ENCODE measurements at regions not wholly inside any gene's neighbourhood (a gene's known extent, or its start where the extent isn't known, plus 50 kb on each side); places are given as distances from the start of the nearest gene placed in this dataset.

DNA sequence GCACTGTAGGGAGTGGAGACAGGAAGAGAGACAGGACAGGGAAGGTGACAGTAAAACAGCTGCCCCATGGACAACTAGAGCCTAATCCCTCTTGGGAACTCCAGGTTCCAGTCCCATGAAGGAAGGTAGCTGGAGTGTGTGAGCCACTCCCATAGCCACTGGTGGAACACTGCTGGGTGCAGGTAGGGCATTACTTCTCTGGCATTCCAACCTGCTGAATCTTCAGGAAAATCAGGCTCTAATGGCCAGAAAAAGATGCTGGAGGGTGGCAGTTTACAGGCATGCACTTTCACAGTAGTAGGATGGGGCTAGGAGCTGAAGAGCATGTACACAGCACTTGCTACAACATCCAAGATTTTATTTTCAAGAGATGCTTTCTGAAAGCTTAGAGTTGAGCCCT, 259.4 kb downstream of the AUH start:
- DNase-seq: no peak

- no peak for DNase-seq
These were observed 257.8 kb downstream of the AUH start for GRCh38 chr9:91103931-91104330.

DNA sequence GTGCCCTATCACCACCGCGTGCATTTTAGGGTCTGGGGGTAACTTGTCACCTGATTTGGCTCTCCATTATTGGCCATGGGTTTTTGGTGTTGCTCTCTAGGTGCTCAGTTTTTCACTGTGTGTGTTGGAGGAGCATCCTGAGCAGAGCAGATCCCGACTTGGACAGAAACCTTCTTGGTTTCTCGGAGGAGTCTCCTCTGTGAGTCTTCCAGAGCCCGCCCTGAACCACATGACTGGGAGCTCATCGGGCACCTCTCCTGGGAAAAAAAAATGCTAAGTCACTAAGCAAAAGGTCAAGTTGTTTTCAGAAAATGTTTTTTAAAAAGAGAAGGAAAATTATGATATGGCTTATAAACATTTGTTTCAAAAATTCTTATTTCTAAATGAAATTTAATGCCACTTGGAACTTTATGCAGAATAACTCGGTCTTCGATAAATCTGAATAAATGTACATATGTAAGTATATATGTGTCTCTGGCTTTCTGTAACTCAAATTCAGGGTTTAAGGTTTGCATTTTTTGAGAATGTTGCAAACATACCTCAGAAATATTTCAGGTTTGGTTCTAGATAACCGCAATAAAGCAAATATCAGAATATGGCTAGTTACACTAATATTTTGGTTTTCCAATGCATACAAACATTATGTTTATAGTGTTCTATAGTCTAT, 255.2 kb downstream of the AUH start:
- DNase-seq: no peak

GRCh38 chr9:91111226-91111625, 250.5 kb downstream of the AUH start:
- DNase-seq: no peak

GRCh38 chr9:91111876-91112275, 249.8 kb downstream of the AUH start:
- DNase-seq: no peak

GRCh38 chr9:91113016-91113415, 248.7 kb downstream of the AUH start:
- DNase-seq: no peak

GRCh38 chr9:91114450-91114849, 247.3 kb downstream of the AUH start:
- no peak for DNase-seq

- no peak for DNase-seq
These were observed 245.5 kb downstream of the AUH start for GRCh38 chr9:91116211-91116610.

DNA sequence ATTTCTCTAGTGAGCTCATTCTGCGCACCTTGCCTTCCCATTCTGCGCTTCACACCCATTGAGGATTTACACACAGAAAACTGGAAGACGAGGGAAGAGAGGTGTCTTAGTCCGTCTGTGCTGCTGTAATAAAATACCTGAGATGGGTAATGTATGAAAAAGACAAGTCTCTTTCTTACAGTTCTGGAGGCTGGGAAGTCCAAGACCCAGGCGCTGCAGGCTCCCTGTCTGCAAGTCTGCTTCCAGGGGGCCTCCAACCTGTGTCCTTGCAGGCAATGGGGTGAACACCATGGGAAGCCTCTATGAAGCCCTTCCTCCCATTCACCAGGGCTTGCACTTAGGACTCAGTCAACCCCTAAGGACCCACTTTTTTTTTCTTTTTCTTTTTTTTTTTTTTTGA, 245.0 kb downstream of the AUH start:
- no peak for DNase-seq

- DNase-seq: no peak
These were observed 244.2 kb downstream of the AUH start for GRCh38 chr9:91117474-91117891.

DNA sequence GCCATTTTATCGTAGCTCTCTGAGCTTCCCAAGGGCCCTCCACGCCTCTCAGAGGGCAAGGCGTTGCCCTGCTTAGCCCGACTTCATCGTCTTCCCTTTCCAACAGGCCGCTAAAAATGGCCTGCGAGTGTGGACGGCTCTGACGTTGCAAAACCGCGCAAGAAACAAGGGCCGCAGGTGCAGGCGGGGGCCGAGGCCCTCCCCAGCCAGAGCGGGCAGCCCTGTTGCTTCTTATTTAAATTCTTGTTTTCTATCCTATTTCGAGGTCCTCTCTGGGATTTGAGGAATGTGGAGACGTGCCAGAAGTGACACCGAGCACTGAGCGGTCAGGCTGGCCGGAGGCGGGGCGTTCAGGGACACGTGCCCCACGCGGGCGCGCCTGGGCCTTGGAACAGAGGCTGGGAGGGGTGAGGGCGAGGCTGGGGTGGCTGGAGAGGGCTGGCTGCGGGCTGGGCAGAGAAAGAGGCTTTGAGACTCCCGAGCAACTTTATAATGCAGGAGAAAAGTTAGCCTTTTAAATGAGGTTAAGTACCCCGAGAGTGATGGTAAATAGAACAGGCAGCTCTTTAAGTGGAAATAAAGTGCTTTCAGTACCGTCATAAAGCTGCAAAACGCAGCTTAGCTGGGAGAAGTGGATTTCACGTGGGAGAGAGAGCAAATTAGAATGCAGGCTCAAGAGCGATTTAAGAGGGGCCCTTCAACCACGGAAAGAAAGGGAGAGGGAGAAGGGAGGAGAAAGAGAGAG, 243.6 kb downstream of the AUH start:
- DNase-seq: peak in 1 of 2 donors; percentile 39

DNA sequence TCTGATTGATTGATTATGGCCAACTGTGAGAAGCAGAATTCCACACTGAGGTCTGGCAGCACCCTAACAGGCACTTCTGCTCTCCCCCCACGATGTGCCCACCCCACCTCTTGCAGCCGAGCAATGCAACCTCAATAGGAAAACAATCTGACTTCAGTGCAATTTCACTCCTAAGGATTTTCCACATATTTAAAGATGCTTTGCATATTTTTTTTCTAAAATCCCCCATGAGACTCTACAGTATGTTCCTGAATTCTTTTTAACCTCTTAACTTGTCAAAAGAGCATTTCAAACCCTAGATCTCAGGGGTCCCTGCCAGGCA, 243.1 kb downstream of the AUH start:
- no peak for DNase-seq

DNA sequence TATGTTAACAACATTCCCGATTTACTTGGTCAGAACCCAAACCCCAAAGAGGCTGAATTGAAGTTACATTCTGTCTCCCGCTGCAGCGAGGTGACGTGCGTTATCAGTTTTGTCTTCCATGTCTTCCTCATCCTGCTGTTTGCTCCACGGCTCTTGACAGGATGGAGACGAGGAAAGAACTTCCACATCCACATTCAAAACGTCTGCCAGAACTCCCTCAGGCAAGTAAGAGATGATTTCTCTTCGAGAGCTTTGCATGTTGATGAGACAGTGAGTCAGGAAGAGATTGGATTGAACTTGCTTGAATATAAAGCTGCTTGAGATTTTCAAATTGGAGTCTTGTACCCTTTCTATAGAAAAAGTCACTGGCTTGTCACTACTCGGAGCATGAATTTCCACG, 242.6 kb downstream of the AUH start:
- no peak for DNase-seq

DNA sequence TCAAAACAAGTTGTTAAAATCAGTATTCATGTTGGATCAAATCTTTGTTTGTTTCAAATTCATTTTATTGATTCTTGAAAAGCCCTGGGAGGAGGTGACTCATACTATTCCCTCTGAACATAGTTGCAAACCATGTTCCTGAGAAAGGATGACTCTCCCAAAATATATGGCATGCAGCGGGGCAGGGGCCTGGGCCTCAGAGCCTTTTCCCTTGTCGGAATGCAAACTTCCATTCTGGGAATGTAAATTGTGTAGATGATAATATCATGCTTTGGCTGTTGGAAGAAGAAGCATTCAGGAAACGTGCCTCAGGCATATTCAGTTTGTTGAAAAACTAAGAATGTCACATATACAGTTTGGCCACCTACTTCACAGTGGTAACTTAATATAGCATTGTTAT, 242.0 kb downstream of the AUH start:
- DNase-seq: no peak

DNA sequence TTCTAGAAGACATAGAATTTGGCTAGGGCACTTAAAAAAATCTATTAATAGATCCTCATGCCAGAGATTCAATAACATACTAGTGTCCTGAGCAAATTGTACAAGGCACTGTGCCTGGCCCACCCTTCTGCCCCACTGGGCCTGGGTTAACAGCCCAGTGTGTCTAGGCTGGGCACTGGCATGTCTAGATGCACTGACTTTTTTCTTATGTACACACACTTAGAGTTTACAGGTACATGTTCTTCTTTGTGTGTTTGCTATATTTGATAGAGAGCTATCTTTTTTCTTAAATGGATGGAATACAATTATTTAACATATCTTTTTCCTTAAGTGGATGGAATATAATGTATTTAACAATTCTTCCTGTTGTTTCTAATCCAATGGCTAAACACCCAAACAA, 241.5 kb downstream of the AUH start:
- DNase-seq: no peak

DNA sequence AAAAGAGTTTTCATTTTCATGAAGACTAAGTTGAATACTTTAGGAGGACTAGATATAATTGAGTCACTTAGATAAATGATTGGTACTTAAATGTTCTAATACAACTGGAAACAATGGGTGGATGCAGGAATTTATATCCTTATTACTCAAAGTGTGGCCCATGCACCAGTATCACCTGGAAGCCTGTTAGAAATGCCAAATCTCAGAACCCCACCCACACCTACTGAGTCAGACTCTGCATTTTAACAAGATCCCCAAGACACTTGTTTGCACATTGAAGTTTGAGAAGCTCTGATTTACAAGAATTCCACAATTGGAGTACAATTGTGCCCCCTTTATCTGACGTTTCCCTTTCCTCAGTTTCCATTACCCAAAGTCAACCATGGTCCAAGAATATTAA, 239.0 kb downstream of the AUH start:
- no peak for DNase-seq

DNA sequence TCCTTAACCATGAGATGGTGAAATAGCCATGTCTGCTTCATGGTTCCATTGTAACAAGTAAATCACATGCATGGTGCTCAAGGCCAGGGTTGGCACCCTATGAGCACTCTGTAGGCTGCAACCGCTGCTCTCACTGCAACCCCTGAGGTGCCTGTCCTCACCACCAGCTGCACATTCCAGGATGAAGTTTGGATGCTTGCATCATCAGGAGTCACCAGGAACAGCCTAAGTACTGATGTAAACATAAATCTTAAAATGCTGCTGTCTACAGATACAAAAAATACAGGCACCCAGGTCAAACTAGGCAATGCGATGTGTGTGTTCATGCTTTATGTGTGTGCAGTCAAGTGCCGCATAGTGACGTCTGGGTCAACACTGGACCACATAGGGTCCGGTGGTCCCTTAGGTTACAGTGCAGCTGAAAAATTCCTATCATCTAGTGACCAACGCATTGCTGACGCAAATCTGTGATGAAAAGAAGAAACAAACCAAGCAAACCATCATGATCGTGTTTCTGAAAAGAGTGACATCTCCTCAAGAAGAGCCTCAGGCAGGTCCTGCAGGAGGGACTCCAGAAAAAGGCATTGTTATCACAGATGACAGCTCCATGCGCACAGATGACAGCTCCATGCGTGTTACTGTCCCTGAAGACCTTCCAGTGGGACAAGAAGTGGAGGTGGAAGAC, 234.8 kb downstream of the AUH start:
- DNase-seq: no peak

DNA sequence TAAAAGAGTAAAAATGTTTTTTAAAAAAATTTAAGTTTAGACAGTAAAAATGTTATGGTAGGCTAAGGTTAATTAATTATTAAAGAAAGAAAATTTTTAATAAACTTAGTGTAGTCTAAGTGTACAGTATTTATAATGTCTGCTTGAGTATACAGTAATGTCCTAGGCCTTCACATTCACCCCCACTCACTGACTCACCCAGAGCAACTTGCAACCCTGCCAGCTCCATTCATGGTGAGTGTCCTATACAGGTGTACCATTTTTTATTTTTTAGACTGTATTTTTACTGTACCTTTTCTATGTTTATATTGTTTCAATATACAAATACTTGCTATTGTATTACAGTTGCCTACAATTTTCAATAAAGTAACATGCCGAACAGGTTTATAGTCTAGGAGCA, 234.1 kb downstream of the AUH start:
- DNase-seq: no peak

GRCh38 chr9:91130796-91131318, 230.9 kb downstream of the AUH start:
- no peak for DNase-seq

GRCh38 chr9:91131433-91131839, 230.3 kb downstream of the AUH start:
- peak; percentile 39 to 50 for DNase-seq

DNA sequence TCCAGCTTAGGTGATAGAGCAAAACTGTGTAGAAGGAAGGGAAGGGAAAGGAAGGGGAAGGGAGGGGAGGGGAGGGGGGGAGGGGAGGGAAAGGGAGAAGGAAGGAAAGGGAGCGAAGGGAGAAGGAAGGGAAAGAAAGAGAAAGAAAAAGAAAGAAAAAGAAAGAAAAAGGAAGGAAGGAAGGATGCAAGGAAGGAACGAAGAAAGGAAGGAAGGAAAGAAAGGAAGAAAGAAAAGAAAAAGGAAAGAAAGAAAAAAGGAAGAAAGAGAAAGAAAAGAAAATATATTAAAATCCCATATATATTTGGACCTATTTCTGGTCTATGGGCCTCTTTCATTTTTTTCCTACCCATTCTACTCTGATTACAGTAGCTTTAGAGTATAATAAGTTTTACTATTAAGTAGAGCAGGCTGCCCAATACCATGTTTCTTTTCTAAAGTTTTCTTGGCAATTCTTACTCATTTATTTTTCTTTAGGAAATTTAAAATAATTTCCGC, 229.1 kb downstream of the AUH start:
- no peak for DNase-seq

DNA sequence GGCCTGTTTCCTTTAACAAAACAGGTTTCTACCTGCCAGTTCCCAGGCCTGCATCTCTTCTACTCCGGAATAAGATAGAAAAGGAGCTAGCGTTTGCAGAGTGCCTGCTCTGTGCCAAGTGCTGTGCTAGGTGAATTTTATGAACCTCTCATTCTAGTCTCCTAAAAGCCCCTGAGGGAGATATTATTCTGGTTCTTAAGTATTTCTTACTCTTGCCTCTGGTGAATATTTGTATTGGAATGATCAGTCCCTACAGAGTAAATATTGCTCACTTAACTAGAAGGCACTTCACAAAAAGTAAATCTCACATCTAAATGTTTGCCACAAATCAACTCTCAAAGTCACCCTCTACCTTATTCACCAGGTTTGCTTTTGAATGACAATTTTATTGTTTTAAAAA, 227.1 kb downstream of the AUH start:
- no peak for DNase-seq

DNA sequence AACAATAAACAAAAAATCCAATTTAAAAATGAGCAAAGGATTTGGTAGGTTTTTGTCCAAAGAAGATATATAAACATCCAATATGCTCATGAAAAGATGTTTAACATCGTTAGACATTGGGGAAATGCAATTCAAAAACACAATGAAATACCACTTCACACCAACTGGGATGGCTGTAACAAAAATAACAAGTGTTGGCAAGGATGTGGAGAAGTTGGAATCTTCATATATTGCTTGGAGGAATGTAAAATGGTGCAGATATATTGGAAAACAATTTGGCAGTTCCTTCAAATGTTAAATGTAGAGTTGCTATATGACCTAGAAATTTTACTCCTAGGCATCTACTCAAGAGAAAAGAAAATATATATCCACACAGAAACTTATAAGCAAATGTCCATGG, 224.3 kb downstream of the AUH start:
- DNase-seq: no peak

DNA sequence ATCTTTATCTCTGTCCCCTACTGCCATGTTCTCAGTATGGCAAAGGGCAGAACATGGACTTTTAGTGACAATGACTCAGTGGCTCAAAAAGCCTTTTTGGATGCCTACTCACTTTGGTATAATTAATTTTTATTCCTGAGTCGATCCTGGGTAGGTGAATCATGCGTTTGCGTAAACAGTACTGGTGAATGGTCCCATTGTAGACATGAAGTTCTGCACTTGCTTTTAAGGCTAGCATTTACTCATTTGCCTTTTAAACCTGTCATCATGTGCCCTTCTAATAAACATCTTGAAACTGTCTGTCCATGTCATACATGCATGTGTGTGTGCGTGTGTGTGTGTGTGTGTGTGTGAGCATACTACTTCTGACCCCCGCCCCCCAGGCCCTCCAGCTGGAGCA, 223.0 kb downstream of the AUH start:
- no peak for DNase-seq
